Hepatocyte (in vitro differentiated cells): ENCODE measurements at regions not wholly inside any gene's neighbourhood (a gene's known extent, or its start where the extent isn't known, plus 50 kb on each side); places are given as distances from the start of the nearest gene placed in this dataset.

Experiments
- DNase-seq: peaks from one replicate; pipeline ENCODE4 v3.0.0-alpha.2; 2016; ENCODE audit warnings: low spot score
- H2AFZ ChIP-seq: fragments of 200-600 bp; sonication (generic); 2 replicates; pipeline ENCODE4 v1.6.0; 2016; ENCODE audit warnings: antibody characterized with exemption, mild to moderate bottlenecking
- H3K27ac ChIP-seq: fragments of 200-600 bp; sonication (generic); 2 replicates; pipeline ENCODE4 v1.5.1; 2016; ENCODE audit warnings: mild to moderate bottlenecking
- H3K27me3 ChIP-seq: fragments of 200-600 bp; sonication (generic); 2 replicates; pipeline ENCODE4 v1.6.1; 2016
- H3K36me3 ChIP-seq: fragments of 200-600 bp; sonication (generic); replicated peaks from 2 replicates; pipeline ENCODE4 v1.5.1; 2016; ENCODE audit warnings: low read depth; ENCODE audit not compliant: insufficient read depth
- H3K4me1 ChIP-seq: fragments of 200-600 bp; sonication (generic); 2 replicates; pipeline ENCODE4 v1.5.1; 2016; ENCODE audit warnings: mild to moderate bottlenecking, moderate library complexity; ENCODE audit not compliant: insufficient read depth
- H3K4me2 ChIP-seq: fragments of 200-600 bp; sonication (generic); 2 replicates; pipeline ENCODE4 v1.6.0; 2016
- H3K4me3 ChIP-seq: fragments of 200-600 bp; sonication (generic); 2 replicates; pipeline ENCODE4 v1.5.1; 2016; ENCODE audit warnings: mild to moderate bottlenecking
- H3K79me2 ChIP-seq: fragments of 200-600 bp; sonication (generic); 2 replicates; pipeline ENCODE4 v1.6.0; 2017; ENCODE audit warnings: mild to moderate bottlenecking
- H3K9me2 ChIP-seq: fragments of 200-600 bp; sonication (generic); replicated peaks from 2 replicates; pipeline ENCODE4 v1.6.0; 2017; ENCODE audit warnings: mild to moderate bottlenecking; ENCODE audit not compliant: insufficient read depth
- H3K9me3 ChIP-seq: fragments of 200-600 bp; sonication (generic); 2 replicates; pipeline ENCODE4 v1.5.1; 2016; ENCODE audit warnings: low read depth, mild to moderate bottlenecking
- H4K20me1 ChIP-seq: fragments of 200-600 bp; sonication (generic); 2 replicates; pipeline ENCODE4 v1.6.0; 2016; ENCODE audit warnings: mild to moderate bottlenecking; ENCODE audit not compliant: insufficient read depth, poor library complexity, severe bottlenecking
- CTCF ChIP-seq: fragments of 200-600 bp; sonication (generic); IDR thresholded peaks from 2 replicates; pipeline ENCODE4 v1.5.1; 2016; ENCODE audit warnings: antibody characterized with exemption, mild to moderate bottlenecking; ENCODE audit not compliant: poor library complexity
- EZH2 ChIP-seq: fragments of 200-600 bp; sonication (generic); IDR thresholded peaks from 2 replicates; pipeline ENCODE4 v1.6.1; 2016; ENCODE audit warnings: antibody characterized with exemption, mild to moderate bottlenecking, borderline replicate concordance
- EZH2phosphoT487 ChIP-seq: fragments of 200-600 bp; sonication (generic); IDR thresholded peaks from one replicate; pipeline ENCODE4 v1.6.1; 2018; ENCODE audit warnings: antibody characterized with exemption, mild to moderate bottlenecking, low read depth, moderate library complexity; ENCODE audit not compliant: unreplicated experiment, severe bottlenecking
- WGBS: methylation state at CpG from one replicate; pipeline ENCODE4 v1.1.6; 2016; ENCODE audit warnings: low lambda C conversion rate; ENCODE audit errors: missing lambda C conversion rate; 5-methylcytosine and 5-hydroxymethylcytosine counted together

GRCh38 chr12:84723988-84724387, 188.6 kb downstream of the SLC6A15 start:
- Histone ChIP-seq H3K27ac (no peak overlapping the region), H3K79me2 (no peaks in the 10 kb centered on the region), H4K20me1 (no peaks in the 10 kb centered on the region), H3K4me3 (no peak overlapping the region), H3K9me2 (no peaks in the 10 kb centered on the region), H3K4me1 (no peaks in the 10 kb centered on the region), H3K27me3 (no peaks in the 10 kb centered on the region), H3K9me3 (no peaks in the 10 kb centered on the region), H2AFZ (no peak overlapping the region), H3K4me2 (no peak overlapping the region), H3K36me3 (no peaks in the 10 kb centered on the region)
- DNase-seq = no peak
- no peak for TF ChIP-seq EZH2phosphoT487
- no peak for TF ChIP-seq CTCF
- TF ChIP-seq EZH2 = no peak
- 85% methylated on average over 2 of the region's 2 CpGs for WGBS

GRCh38 chr12:84719997-84720396, 192.6 kb downstream of the SLC6A15 start:
- Histone ChIP-seq H4K20me1 (no peaks in the 10 kb centered on the region), H2AFZ (no peak overlapping the region), H3K79me2 (no peaks in the 10 kb centered on the region), H3K9me2 (no peaks in the 10 kb centered on the region), H3K9me3 (no peaks in the 10 kb centered on the region), H3K27me3 (no peaks in the 10 kb centered on the region), H3K4me2 (no peak overlapping the region), H3K4me1 (no peaks in the 10 kb centered on the region), H3K36me3 (no peaks in the 10 kb centered on the region), H3K27ac (no peak overlapping the region), H3K4me3 (no peak overlapping the region)
- no peak for DNase-seq
- TF ChIP-seq EZH2 (no peak), CTCF (no peak), EZH2phosphoT487 (no peak)
- 100% methylated on average over 1 of the region's 1 CpG for WGBS

DNA sequence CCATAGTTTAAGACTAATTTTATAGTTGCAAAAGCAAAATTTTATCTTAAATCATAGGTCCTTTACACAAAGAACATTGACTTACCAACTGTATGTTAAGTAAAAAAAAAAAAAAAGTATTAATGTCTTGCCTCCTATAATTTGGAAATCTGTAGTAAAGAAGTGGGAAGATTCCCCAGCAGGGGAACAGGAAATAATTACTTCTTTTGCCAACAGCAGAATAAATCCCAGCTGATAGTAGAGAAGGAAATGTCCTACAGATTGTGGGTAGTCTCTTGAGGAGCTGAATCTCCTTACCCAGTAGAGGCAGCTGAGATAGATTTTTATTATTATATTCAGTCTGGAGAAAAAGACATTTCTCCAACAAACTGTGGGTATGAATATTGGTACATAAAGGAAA, 193.7 kb downstream of the SLC6A15 start:
- Histone ChIP-seq H4K20me1 (no peaks in the 10 kb centered on the region), H3K79me2 (no peaks in the 10 kb centered on the region), H3K4me3 (no peak overlapping the region), H3K27me3 (no peaks in the 10 kb centered on the region), H3K4me2 (no peak overlapping the region), H3K36me3 (no peaks in the 10 kb centered on the region), H3K9me3 (no peaks in the 10 kb centered on the region), H3K9me2 (no peaks in the 10 kb centered on the region), H2AFZ (no peak overlapping the region), H3K4me1 (no peaks in the 10 kb centered on the region), H3K27ac (no peak overlapping the region)
- TF ChIP-seq EZH2 (no peak), EZH2phosphoT487 (no peak), CTCF (no peak)
- DNase-seq = no peak

GRCh38 chr12:84712747-84713146, 199.9 kb downstream of the SLC6A15 start:
- H3K4me2 ChIP-seq = no peak overlapping the region
- H3K27me3 ChIP-seq = no peaks in the 10 kb centered on the region
- no peaks in the 10 kb centered on the region for H4K20me1 ChIP-seq
- no peak overlapping the region for H2AFZ ChIP-seq
- no peaks in the 10 kb centered on the region for H3K4me1 ChIP-seq
- TF ChIP-seq EZH2 (no peak), EZH2phosphoT487 (no peak), CTCF (no peak)
- H3K27ac ChIP-seq = no peak overlapping the region
- no peaks in the 10 kb centered on the region for H3K9me3 ChIP-seq
- no peaks in the 10 kb centered on the region for H3K79me2 ChIP-seq
- H3K9me2 ChIP-seq = no peaks in the 10 kb centered on the region
- 84% methylated on average over 4 of the region's 4 CpGs for WGBS
- H3K36me3 ChIP-seq = no peaks in the 10 kb centered on the region
- no peak overlapping the region for H3K4me3 ChIP-seq
- no peak for DNase-seq
